Immature natural killer cell (primary cell): ENCODE measurements at regions not wholly inside any gene's neighbourhood (a gene's known extent, or its start where the extent isn't known, plus 50 kb on each side); places are given as distances from the start of the nearest gene placed in this dataset.
"Not testable (repeated sequence)": the region's sequence is repeated elsewhere in the genome, so short reads cannot be mapped to it uniquely, and the experiment has no call there.

Experiments used
- DNase-seq, 3 donors: peaks; one replicate each; pipeline ENCODE4 v3.0.0; 2022; ENCODE audit warnings: mixed read lengths in 1 of 3
- H3K27ac Mint-ChIP-seq, 6 donors: one replicate each; pipeline ENCODE4 v1.8.0; 2020; ENCODE audit warnings: mixed read lengths in 6 of 6, mild to moderate bottlenecking in 5 of 6, inconsistent platforms in 4 of 6, moderate library complexity in 3 of 6
- H3K27me3 Mint-ChIP-seq, 3 donors: one replicate each; pipeline ENCODE4 v1.8.0; 2020 to 2021; ENCODE audit warnings: low read depth in 3 of 3, mild to moderate bottlenecking in 3 of 3, mixed read lengths in 3 of 3, moderate library complexity in 3 of 3, inconsistent platforms in 1 of 3
- H3K36me3 Mint-ChIP-seq, 3 donors: one replicate each; pipeline ENCODE4 v1.8.0; 2020; ENCODE audit warnings: mixed read lengths in 3 of 3, inconsistent platforms in 2 of 3, mild to moderate bottlenecking in 2 of 3
- H3K4me1 Mint-ChIP-seq, 2 donors: one replicate each; pipeline ENCODE4 v1.8.0; 2020; ENCODE audit warnings: inconsistent platforms in 2 of 2, mild to moderate bottlenecking in 2 of 2, mixed read lengths in 2 of 2, moderate library complexity in 1 of 2
- H3K4me3 Mint-ChIP-seq, 5 donors: one replicate each; pipeline ENCODE4 v1.8.0; 2020; ENCODE audit warnings: mild to moderate bottlenecking in 5 of 5, mixed read lengths in 5 of 5, inconsistent platforms in 3 of 5, moderate library complexity in 3 of 5
- H3K9me3 Mint-ChIP-seq, 6 donors: one replicate each; pipeline ENCODE4 v1.8.0; 2020; ENCODE audit warnings: mild to moderate bottlenecking in 6 of 6, mixed read lengths in 6 of 6, inconsistent platforms in 4 of 6, moderate library complexity in 3 of 6

DNA sequence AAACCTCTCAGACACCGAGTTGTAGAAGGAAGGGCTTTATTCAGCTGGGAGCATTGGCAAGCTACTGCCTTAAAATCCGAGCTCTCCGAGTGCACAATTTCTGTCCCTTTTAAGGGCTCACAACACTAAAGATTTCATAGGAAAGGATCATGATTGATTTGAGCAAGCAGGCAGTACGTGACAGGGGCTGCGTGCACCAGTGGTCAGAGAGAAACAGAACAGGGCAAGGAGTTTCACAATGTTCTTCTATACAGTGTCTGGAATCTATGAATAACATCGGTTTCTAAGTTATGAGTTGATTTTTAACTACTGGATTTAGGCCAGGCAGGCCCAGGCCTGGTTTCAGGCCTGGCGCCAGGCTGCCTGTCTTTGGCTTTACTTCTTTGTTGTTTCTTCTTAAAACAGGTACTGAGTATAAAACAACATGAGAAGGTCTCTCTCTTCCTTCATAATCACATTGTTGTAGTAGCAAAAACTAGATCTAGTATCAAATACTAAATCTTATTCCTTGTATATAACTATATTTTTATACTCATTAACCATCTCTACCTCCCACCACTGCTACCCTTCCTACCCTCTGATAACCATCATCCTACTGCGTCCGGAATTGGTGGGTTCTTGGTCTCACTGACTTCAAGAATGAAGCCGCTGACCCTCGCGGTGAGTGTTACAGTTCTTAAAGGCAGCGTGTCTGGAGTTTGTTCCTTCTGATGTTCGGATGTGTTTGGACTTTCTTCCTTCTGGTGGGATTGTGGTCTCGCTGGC, 1212.5 kb downstream of the OTOL1 start:
- H3K27me3 Mint-ChIP-seq, H3K27ac Mint-ChIP-seq, H3K4me3 Mint-ChIP-seq, H3K4me1 Mint-ChIP-seq, DNase-seq, H3K36me3 Mint-ChIP-seq: not testable (repeated sequence)
- peaks cover 11 to 27% (median 20%) of the 10 kb centered on the region in 6 donors for H3K9me3 Mint-ChIP-seq

DNA sequence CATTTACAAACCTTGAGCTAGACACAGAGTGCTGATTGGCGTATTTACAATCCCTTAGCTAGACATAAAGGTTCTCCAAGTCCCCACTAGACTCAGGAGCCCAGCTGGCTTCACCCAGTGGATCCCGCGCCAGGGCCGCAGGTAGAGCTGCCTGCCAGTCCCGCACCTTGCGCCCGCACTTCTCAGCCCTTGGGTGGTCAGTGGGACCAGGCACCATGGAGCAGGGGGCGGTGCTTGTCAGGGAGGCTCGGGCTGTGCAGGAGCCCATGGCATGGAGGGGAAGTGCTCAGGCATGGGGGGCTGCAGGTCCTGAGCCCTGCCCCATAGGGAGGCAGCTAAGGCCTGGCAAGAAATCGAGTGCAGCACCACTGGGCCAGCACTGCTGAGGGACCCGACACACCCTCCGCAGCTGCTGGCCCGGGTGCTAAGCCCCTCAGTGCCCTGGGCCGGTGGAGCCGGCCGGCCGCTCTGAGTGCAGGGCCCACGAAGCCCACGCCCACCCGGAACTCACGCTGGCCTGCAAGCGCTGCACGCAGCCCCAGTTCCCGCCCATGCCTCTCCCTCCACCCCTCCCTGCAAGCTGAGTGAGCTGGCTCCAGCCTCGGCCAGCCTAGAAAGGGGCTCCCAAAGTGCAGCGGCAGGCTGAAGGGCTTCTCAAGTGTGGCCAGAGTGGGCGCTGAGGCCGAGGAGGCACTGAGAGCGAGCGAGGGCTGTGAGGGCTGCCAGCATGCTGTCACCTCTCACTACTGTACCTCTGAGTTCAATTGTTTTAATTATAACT, 1213.9 kb downstream of the OTOL1 start:
- H3K9me3 Mint-ChIP-seq = peaks cover 7 to 26% (median 13%) of the 10 kb centered on the region in 6 donors
- H3K4me1 Mint-ChIP-seq = no peaks in the 10 kb centered on the region
- no peak overlapping the region for H3K4me3 Mint-ChIP-seq
- H3K27me3 Mint-ChIP-seq = peaks cover 0 to 2% (median 0%) of the 10 kb centered on the region in 3 donors
- no peak for DNase-seq
- no peaks in the 10 kb centered on the region for H3K36me3 Mint-ChIP-seq
- no peak overlapping the region for H3K27ac Mint-ChIP-seq

DNA sequence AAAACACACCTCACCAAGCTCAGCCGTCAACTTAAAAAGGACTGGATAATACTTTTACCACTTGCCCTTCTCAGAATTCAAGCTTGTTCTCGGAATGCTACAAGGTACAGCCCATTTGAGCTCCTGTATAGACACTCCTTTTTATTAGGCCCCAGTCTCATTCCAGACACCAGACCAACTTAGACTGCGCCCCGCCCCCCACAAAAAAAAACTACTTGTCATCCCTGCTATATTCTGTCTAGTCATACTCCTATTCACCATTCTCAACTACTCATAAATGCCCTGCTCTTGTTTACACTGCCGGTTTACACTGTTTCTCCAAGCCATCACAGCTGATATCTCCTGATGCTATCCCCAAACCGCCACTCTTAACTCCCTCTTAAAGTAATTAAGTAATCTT, 1220.5 kb downstream of the OTOL1 start:
- H3K36me3 Mint-ChIP-seq, DNase-seq, H3K27me3 Mint-ChIP-seq, H3K27ac Mint-ChIP-seq, H3K4me1 Mint-ChIP-seq, H3K4me3 Mint-ChIP-seq: not testable (repeated sequence)
- peaks cover 0 to 15% (median 12%) of the 10 kb centered on the region in 6 donors for H3K9me3 Mint-ChIP-seq

DNA sequence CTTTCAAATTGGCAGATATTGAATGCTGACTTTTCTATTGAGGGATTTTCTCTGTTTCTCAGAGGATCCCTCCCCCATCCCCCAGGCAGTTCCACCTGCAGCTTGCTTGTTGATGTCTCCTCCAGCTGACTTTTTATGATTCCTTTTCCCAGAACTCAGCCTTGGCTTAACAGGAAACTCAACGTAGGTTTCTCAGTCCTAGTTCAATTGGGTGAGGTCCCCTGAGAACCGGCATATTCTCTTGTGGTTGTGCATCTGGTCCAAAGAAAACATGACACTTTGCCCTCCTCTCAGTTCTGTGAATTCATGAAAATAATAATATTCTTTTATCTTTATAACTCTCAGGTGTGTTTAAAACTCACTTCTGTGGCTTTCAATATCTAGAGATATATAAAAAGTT, 1222.1 kb downstream of the OTOL1 start:
- Mint-ChIP-seq H3K9me3 (peaks cover 0 to 6% (median 4%) of the 10 kb centered on the region in 6 donors), H3K4me3 (no peak overlapping the region)

DNA sequence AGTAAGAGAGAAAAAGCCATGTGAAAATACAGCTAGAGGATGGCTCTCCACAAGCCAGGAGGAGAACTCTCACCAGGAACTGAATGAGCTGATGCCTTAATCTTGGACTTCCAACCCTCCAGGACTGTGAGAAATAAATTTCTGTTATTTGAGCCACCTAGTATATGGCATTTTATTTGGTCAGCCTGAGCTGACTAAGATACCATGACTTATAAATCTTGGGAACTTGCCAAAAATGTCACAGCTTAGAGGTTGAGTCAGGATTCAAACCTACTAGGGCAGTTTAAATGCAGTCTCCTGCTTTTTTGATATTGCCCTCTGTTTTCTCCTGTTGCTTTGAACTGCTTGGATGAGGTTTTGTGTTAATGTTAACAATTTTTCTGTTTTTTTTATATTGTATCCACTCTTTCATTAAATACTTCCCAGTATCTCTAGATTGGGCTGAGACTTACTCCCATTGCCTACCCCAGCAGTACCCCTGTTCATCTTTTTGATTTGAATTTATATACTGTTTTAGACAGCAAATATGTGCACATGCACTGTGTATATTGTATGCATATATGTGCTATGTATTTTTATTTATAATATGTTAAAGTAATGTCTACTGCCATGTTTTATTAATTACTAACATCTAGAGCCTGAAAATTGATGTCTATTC, 1223.2 kb downstream of the OTOL1 start:
- peaks cover 0 to 6% (median 4%) of the 10 kb centered on the region in 6 donors for H3K9me3 Mint-ChIP-seq

More for the DNA sequence above, 1222.1 kb downstream of the OTOL1 start:
- DNase-seq = no peak
- H3K27ac Mint-ChIP-seq = no peak overlapping the region
- H3K36me3 Mint-ChIP-seq = no peaks in the 10 kb centered on the region
- no peaks in the 10 kb centered on the region for H3K4me1 Mint-ChIP-seq
- no peaks in the 10 kb centered on the region for H3K27me3 Mint-ChIP-seq

GRCh38 chr3:162721736-162722135, 1225.1 kb downstream of the OTOL1 start:
- Mint-ChIP-seq H3K4me3 (no peak overlapping the region), H3K9me3 (peaks cover 0 to 11% (median 4%) of the 10 kb centered on the region in 6 donors), H3K27ac (no peak overlapping the region), H3K4me1 (no peaks in the 10 kb centered on the region), H3K27me3 (no peaks in the 10 kb centered on the region), H3K36me3 (peaks cover 0 to 1% (median 0%) of the 10 kb centered on the region in 3 donors)
- DNase-seq = no peak

More for the DNA sequence above, 1223.2 kb downstream of the OTOL1 start:
- no peak for DNase-seq
- no peaks in the 10 kb centered on the region for H3K36me3 Mint-ChIP-seq
- no peaks in the 10 kb centered on the region for H3K27me3 Mint-ChIP-seq
- H3K4me1 Mint-ChIP-seq = no peaks in the 10 kb centered on the region
- H3K27ac Mint-ChIP-seq = no peak overlapping the region
- no peak overlapping the region for H3K4me3 Mint-ChIP-seq

GRCh38 chr3:162722337-162722736, 1225.7 kb downstream of the OTOL1 start:
- DNase-seq = no peak
- Mint-ChIP-seq H3K4me1 (no peaks in the 10 kb centered on the region), H3K27me3 (no peaks in the 10 kb centered on the region), H3K27ac (no peak overlapping the region), H3K9me3 (peaks cover 0 to 14% (median 5%) of the 10 kb centered on the region in 6 donors), H3K36me3 (peaks cover 0 to 4% (median 0%) of the 10 kb centered on the region in 3 donors), H3K4me3 (no peak overlapping the region)

- H3K27ac Mint-ChIP-seq, H3K27me3 Mint-ChIP-seq, H3K4me3 Mint-ChIP-seq, H3K36me3 Mint-ChIP-seq, DNase-seq, H3K4me1 Mint-ChIP-seq: not testable (repeated sequence)
- peaks cover 0 to 14% (median 5%) of the 10 kb centered on the region in 6 donors for H3K9me3 Mint-ChIP-seq
Observed at GRCh38 chr3:162722796-162723195, 1226.2 kb downstream of the OTOL1 start.

GRCh38 chr3:162729686-162730085, 1233.1 kb downstream of the OTOL1 start:
- H3K27me3 Mint-ChIP-seq = peaks cover 0 to 2% (median 0%) of the 10 kb centered on the region in 3 donors

DNA sequence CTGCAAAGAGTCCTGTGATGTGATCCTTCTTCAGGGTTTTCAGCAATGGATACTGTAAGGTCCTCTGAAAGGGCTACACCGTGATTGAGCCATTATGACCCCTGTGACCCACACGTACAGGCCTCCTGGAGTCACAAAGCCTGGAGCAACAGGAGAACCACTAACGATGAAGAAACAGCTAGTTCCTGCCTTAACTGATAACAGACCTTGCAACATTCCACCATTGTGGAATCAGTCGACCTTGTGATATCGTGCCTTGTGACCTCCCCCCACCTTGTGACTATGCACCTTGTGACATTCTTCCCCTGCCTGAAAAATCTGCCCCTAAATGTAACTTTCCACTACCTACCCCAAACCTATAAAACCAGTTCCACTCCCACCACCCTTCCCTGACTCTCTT, 1235.4 kb downstream of the OTOL1 start:
- not testable (repeated sequence) for H3K4me1 Mint-ChIP-seq, DNase-seq, H3K27ac Mint-ChIP-seq, H3K27me3 Mint-ChIP-seq, H3K36me3 Mint-ChIP-seq, H3K4me3 Mint-ChIP-seq
- H3K9me3 Mint-ChIP-seq = peaks cover 11 to 33% (median 21%) of the 10 kb centered on the region in 6 donors

More at GRCh38 chr3:162729686-162730085, 1233.1 kb downstream of the OTOL1 start:
- no peak overlapping the region for H3K27ac Mint-ChIP-seq
- no peak overlapping the region for H3K4me3 Mint-ChIP-seq
- H3K9me3 Mint-ChIP-seq = peaks cover 12 to 30% (median 23%) of the 10 kb centered on the region in 6 donors
- peaks cover 0 to 4% (median 0%) of the 10 kb centered on the region in 3 donors for H3K36me3 Mint-ChIP-seq
- no peaks in the 10 kb centered on the region for H3K4me1 Mint-ChIP-seq
- DNase-seq = no peak

GRCh38 chr3:162738784-162739183, 1242.2 kb downstream of the OTOL1 start:
- Mint-ChIP-seq H3K4me3 (no peak overlapping the region), H3K27me3 (no peaks in the 10 kb centered on the region), H3K4me1 (no peaks in the 10 kb centered on the region), H3K9me3 (peaks cover 11 to 38% (median 21%) of the 10 kb centered on the region in 6 donors), H3K27ac (no peak overlapping the region), H3K36me3 (peaks cover 0 to 5% (median 0%) of the 10 kb centered on the region in 3 donors)
- no peak for DNase-seq

GRCh38 chr3:162740941-162741596, 1244.5 kb downstream of the OTOL1 start:
- H3K36me3 Mint-ChIP-seq = peaks cover 0 to 5% (median 0%) of the 10 kb centered on the region in 3 donors
- H3K4me3 Mint-ChIP-seq = no peak overlapping the region
- H3K9me3 Mint-ChIP-seq = peaks cover 12 to 45% (median 23%) of the 10 kb centered on the region in 6 donors
- H3K4me1 Mint-ChIP-seq = no peaks in the 10 kb centered on the region
- H3K27ac Mint-ChIP-seq = no peak overlapping the region
- no peaks in the 10 kb centered on the region for H3K27me3 Mint-ChIP-seq
- no peak for DNase-seq

DNA sequence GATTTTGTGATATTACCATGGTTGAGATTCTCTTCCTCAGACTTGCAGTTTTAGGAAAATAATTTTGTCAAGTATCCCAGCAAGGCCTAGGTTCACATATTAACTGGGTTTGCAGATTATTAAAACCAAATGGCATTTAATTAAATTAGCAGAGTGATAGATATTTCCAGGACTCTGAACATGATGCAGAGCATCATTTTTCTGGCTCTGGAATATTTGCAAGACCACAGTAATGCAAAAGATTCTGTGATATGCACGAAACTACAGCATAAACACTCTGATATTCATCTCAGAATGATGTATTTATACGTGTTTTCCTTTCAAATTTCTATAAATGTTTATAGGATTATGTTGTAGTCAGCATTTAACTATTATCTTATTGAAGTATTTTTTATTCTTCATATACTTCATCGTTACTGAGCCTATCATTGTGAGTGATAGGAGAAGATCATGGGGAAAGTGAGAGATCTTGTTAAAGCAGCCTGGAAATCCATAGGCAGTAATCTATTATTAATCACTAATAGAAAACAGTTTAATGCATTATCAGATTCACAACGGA, 1245.6 kb downstream of the OTOL1 start:
- no peak overlapping the region for H3K27ac Mint-ChIP-seq
- no peaks in the 10 kb centered on the region for H3K27me3 Mint-ChIP-seq
- H3K4me1 Mint-ChIP-seq = no peaks in the 10 kb centered on the region
- no peak for DNase-seq
- peaks cover 0 to 5% (median 0%) of the 10 kb centered on the region in 3 donors for H3K36me3 Mint-ChIP-seq
- no peak overlapping the region for H3K4me3 Mint-ChIP-seq
- H3K9me3 Mint-ChIP-seq = peaks cover 14 to 46% (median 25%) of the 10 kb centered on the region in 6 donors
